LNCAP (cell line): ENCODE measurements at regions not wholly inside any gene's neighbourhood (a gene's known extent, or its start where the extent isn't known, plus 50 kb on each side); places are given as distances from the start of the nearest gene placed in this dataset.

ENCODE experiments used
- TF ChIP-seq, protein P1 (sequence below): fragments of 450-650 bp; IDR thresholded peaks from 2 replicates; pipeline ENCODE4 v1.5.1; 2017; ENCODE audit warnings: mild to moderate bottlenecking

GRCh38 chr21:19874521-19874920, 1123.7 kb upstream of the NCAM2 start:
- TF ChIP-seq, protein P1, sequence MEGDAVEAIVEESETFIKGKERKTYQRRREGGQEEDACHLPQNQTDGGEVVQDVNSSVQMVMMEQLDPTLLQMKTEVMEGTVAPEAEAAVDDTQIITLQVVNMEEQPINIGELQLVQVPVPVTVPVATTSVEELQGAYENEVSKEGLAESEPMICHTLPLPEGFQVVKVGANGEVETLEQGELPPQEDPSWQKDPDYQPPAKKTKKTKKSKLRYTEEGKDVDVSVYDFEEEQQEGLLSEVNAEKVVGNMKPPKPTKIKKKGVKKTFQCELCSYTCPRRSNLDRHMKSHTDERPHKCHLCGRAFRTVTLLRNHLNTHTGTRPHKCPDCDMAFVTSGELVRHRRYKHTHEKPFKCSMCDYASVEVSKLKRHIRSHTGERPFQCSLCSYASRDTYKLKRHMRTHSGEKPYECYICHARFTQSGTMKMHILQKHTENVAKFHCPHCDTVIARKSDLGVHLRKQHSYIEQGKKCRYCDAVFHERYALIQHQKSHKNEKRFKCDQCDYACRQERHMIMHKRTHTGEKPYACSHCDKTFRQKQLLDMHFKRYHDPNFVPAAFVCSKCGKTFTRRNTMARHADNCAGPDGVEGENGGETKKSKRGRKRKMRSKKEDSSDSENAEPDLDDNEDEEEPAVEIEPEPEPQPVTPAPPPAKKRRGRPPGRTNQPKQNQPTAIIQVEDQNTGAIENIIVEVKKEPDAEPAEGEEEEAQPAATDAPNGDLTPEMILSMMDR: no peak

DNA sequence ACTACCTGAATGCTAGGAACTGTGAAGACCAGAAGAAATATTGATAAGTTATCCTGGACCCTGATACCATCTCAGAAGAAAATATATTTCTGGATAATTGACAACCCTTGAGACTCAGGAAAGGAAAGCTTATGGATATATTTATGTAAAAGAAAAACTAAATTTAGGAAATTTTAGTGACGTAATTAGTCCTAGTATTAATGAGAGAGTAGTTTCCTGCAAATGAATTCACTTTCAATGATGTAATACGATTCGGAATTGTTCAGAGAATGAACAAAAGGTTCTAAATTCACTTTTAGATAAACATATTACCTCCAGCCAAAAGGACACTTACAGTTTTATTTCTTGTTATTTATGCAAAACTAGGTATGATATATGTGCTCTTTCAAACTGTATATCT, 1120.1 kb upstream of the NCAM2 start:
- TF ChIP-seq, protein P1: no peak

DNA sequence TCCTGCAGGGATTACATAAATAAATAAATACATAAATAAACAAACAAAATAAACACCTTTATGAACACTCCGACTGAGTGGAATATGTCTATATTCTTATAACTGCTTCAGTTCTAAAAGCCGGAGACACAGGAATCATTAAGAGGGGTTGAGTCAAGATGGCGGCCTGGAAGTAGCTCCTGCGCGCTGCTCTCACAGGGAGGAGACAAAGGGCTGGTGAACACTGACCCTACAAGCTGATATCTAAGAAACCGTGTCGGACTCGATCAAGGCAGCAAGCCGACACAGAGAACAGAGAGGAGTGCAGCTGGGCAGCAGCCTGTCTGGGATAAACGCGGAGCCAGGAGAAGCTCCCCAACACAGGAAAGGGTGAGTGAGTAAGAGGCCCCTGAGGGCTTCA, 1098.6 kb upstream of the NCAM2 start:
- TF ChIP-seq, protein P1: no peak

DNA sequence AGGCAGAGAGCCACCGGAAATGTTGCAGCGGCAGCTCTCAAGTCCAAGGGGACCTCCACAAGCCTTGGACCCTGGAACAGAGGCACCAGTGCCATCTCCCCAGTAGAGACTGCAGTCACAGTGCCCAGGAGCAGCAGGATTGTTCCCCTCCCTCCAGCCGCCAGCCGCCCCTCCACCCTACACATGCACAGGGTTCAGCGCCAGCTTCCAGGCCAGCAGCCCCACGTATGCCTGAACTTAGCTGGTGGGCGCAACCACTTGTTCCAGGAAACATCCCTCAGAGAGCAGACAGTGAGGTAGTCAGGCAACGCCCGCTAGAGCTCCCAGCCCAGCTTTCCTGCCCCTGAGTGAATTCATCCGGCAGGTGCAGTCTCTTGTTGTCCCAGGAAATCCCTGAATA, 1098.1 kb upstream of the NCAM2 start:
- TF ChIP-seq, protein P1: no peak

DNA sequence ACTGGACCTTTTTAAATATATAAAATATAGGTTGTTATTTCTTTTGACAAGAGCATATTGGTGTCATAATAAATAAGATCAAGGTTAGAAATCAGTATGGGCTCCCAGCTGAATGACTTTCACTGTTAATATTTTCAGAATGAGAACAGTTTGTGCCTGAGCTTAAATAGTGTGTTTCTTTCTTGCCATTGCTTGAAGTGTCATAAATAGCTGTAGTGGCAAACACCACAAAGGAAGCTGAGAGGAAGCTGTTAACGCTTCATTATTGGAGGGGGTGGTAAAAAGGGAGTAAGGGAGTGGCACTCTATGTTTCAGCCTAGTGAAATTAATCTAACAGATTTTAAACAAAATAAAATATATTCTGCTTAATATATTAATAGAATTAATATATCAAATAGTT, 1089.8 kb upstream of the NCAM2 start:
- TF ChIP-seq, protein P1: no peak

GRCh38 chr21:19914028-19914427, 1084.2 kb upstream of the NCAM2 start:
- TF ChIP-seq, protein P1: no peak

DNA sequence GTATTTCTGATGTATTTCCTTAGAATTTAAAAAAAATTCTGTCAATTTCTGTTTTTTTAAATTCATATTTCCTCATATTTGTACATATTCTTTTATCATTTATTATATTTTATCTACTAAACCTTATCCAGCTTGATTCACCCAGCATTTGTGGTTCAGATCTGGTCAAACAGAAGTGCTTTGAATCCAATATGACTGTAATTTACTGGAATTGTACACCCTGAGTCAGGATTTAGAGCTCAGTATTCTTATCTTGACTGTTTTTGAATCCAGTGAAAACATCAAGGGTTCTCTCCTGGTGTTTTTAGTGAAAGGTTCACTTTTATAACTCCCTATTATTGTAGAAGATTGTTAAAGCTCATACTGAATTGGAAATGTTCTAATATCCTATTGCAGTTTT, 1077.0 kb upstream of the NCAM2 start:
- TF ChIP-seq, protein P1: no peak

- TF ChIP-seq, protein P1: no peak
Observed at GRCh38 chr21:19922122-19922521, 1076.1 kb upstream of the NCAM2 start.
